GM21526 (cell line): ENCODE measurements at regions not wholly inside any gene's neighbourhood (a gene's known extent, or its start where the extent isn't known, plus 50 kb on each side); places are given as distances from the start of the nearest gene placed in this dataset.

Experiments
- ATAC-seq: cut with Tn5 transposase; IDR thresholded peaks from one replicate; pipeline ENCODE4 v1.9.1; 2021; ENCODE audit warnings: moderate library complexity; ENCODE audit not compliant: unreplicated experiment, low FRiP score

DNA sequence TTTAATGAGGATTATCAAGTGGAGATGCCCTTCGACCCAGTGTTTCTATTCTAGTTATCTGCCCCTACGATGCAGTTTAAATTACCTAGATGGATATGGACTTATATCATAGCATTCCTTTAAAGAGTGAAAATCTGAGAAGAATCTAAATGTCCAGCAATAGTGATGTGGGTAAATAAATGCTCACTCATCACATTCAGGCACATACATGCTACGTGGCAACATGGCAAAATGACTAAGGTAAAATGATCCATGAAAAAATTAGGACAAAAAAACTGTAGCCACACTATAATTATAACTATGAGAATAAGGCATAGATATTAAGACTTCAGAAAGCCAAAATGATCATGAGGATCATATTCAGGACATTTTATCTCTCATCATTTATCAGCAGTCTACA lies 82.4 kb upstream of the PDE1C start:
- no peak for ATAC-seq

DNA sequence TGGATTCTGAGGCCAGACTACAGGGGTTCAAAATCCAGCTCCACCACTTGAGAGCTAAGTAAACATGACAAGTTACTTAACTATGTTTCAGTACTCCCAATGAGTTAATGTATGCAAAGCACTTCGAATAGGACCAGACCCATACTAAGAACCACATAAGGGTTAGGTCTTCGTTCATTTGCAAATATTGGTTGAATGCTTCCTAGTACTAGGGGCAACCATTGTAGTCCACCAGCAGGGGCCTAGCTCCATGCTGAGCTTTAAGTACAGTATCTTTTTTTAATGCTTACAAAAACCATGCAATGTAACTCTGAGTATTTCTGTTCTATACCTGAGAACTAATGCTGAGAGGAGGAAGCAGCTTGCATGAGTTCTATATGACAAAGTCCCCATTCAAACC lies 80.4 kb upstream of the PDE1C start:
- no peak for ATAC-seq

DNA sequence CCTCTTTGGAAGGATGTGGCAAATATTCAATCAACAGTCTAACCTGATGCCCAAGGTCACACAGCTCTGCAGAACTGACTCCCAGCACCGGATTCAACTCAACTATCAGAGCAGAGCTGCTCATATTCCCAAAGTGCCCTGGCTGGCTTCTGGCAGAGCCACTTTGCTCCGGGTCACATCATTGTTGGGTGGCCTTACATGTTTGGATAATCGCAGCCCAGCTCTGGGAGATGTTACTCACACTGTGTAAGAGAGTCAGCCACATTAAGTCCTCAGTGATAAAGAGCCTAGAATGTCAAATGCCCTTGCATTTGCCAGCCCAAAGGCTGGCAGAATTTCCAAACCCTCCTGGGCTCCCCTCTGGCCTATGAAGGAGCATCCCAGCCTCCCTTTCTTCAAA lies 79.8 kb upstream of the PDE1C start:
- ATAC-seq, result no peak

DNA sequence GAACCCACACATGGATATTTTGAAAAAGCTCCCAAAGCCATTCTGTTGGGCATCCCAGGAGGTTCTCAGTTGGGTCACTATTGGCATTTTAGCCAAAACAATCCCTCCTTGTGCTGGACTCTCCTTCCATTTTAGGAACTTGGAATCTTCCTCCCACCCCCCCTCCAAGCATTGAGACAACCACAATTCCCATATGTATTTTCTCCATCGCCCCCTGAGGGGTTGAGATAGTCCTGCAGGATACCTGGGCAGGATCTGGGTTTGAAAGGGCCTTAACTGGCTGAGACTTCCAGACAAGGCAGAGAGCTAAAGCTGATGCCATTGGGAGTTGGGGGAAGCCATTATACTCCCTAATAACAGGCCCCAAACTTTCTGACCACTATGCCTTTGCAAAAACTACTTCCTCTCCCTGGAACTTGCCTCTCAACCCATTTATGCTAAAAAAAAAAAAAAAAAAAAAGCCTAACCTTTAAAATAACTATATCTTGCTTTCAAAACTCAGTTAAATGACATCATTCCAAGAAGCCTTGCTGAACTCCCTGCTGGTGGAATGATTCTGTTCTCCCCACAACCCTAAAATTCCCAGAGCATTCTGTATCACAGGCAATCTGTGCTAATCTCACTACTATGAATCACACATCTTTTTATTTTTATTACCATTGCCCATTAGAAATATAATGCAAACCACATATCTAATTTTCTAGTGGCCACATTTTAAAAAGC lies 77.5 kb upstream of the PDE1C start:
- no peak for ATAC-seq

DNA sequence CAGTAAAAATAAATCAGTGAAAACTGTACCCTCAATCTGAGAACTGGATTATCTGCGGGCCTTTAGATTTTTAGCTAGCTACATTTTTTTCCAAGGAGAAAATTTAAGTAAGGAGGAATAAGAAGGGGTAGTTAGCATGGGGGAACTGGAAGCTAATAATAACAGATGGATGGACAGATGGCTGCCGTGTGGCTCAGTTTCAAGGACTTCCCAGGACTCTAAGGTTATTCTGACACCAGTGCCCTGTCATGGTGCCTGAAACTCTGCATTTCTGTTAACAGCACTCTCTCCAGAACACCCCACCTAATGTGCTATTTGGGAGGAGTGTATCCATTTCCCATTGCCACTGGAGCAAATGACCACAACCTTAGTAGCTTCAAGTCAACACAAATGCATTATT lies 75.7 kb upstream of the PDE1C start:
- no peak for ATAC-seq

DNA sequence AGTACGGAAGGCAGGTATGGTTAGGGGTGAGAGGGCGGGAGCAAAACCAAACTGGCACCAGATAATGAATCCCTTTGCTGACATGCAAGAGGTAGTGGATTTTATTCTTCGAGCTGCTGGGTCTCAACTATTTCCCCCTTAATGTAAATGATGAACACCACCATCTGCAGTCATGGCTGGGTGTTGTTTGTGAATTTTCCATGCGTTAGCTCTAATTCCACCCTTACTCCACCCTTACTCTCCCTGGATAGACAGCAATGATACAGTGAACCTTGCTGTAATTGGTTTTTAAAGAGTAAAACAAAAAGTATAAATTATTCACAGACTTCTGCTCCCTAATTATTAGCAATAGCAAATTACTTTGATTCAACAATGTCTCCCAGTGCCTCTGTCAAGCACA lies 74.5 kb upstream of the PDE1C start:
- no peak for ATAC-seq

DNA sequence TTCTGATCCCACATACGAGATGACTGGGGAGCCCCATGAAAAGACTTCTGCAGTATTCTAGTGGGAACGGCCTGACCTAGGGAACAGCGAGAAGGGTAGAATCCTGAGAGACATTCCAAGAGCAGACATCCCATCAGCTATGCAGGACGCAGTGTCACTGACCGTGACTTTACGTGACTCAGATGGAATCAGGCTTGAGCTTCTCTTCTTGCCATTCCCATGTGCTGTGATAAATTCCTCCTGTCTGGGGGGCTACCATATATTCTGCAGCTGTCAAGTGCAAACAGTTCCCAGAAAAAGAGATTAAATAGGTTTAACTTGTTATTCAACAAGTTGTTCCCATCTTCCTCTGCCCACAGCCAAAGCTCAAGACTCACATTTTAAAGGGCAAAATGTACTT lies 73.1 kb upstream of the PDE1C start:
- no peak for ATAC-seq

DNA sequence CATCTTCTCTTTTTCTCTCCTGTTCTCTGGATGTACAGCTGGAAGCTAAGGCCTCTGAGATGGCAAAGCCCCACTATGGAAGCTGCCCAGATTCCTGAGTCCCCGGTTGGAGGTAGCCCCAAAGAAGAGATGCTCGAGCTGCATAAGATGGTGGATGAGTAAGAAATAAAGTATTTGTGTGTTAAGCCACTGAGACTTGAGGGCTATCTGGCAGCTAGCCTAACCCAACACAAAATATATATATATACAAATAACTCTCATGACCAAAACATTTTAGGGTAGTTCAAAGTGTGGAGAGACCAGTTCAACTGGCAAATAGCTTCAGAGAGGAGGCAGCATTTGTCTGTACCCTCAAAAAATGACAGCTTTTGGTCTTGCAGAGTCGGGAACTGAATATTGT lies 72.4 kb upstream of the PDE1C start:
- ATAC-seq, result no peak

DNA sequence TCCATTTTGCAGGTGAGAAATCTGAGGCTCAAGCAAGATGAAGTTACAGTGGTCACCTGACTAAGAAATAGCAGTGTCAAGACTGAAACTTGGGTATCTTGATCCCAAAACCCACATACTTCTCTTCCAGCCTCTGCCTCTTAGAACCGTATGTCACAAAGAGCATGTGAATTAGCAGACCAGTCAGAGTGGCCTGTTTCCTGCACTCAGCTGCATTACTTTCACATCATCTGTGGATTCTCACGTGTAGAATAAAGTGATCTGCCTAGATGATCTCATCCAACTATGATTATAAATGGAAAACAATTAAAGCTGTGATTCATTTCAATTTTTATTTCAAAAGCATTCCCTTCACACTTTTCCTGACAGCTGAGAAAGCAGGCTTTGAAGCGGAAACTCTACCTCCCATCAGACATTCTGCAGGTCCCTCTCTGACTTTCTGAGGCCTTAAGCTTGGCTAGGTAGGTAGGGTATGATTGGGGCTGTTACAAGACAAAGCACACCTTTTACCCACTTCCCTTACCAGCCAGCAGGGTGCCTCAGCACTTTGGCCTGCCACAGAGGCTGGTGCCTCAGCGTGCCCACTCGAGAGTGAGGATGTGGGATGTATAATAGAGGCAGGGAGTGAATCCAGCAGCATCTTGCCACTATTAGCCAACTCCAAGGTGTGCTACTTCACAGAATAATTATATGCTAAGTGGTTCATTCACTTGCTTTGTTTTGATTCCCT lies 70.2 kb upstream of the PDE1C start:
- ATAC-seq, result no peak

DNA sequence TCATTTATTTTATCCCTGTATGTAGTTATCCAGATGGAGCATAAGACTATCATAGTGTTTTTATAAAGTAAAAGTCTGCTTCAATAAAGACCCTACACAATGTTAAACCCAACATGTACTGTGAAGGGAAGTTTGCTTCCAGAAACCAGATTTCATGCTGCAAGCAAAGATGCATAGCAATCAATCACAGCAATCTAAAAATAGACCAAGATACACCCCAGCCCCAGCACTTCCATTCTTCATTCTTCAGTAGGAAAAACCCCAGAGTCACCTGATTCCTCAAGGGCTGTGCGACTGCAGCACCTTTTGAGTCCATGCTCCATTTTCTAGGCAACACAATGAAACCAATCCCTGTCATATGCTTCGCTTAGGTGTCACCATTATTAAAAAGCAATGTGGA lies 66.9 kb upstream of the PDE1C start:
- ATAC-seq, result no peak

DNA sequence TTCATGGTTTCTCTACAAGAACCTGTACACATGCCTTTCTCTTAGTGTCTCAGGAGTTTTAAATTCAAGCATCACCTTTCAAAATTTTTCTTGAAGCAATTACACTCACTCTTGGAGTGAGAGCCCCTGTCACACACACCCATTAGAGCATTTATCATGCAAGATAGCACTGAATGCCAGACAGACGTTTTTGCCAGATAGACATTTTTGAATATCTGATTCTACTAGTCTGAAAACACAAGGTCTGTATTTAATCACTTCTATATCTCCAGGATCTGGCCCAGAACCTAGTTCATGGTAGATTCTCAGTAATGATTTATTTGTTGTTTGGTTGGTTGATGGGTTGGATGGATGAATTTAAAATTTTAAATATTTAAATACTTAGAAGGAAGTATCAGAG lies 60.9 kb upstream of the PDE1C start:
- ATAC-seq, result no peak

DNA sequence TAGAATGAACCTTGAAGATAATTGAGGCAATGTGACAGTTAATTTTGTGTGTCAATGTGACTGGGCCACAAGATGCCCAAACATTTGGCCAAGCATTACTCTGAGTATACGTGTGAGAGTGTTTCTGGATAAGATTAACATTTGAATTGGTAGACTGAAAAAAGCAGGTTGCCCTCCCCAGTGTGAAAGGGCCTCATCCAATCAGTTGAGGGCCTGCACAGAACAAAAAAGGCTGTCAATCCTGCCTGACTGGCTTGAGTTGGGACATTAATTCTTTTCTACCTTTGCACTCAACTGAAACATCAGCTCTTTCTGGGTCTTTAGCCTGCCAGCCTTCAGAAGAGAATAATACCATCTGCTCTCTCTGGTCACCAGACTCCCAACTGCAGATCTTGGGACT lies 56.6 kb upstream of the PDE1C start:
- ATAC-seq, result no peak
